Neuronal stem cell (in vitro differentiated cells): ENCODE measurements at regions not wholly inside any gene's neighbourhood (a gene's known extent, or its start where the extent isn't known, plus 50 kb on each side); places are given as distances from the start of the nearest gene placed in this dataset.

ENCODE experiments used
- DNase-seq: peaks from one replicate; pipeline ENCODE4 v3.0.0-alpha.2; 2013; ENCODE audit warnings: low spot score
- H2AFZ ChIP-seq: one replicate; pipeline ENCODE4 v1.6.1; 2013; ENCODE audit warnings: mild to moderate bottlenecking, low read length, inconsistent platforms
- H2AK5ac ChIP-seq: 2 replicates; pipeline ENCODE4 v1.6.1; 2013; ENCODE audit warnings: low read depth, mild to moderate bottlenecking, inconsistent platforms, low read length, moderate library complexity, mixed read lengths
- H2BK120ac ChIP-seq: 2 replicates; pipeline ENCODE4 v1.6.1; 2013; ENCODE audit warnings: low read depth, mild to moderate bottlenecking, inconsistent platforms, low read length, moderate library complexity, mixed read lengths
- H2BK12ac ChIP-seq: one replicate; pipeline ENCODE4 v1.6.1; 2013; ENCODE audit warnings: low read length, inconsistent platforms
- H2BK15ac ChIP-seq: 2 replicates; pipeline ENCODE4 v1.6.1; 2013; ENCODE audit warnings: mild to moderate bottlenecking, low read length, inconsistent platforms, mixed read lengths
- H2BK5ac ChIP-seq: one replicate; pipeline ENCODE4 v1.6.1; 2013; ENCODE audit warnings: inconsistent platforms, mild to moderate bottlenecking, low read length, moderate library complexity
- H3K14ac ChIP-seq: one replicate; pipeline ENCODE4 v1.6.1; 2013; ENCODE audit warnings: low read length, inconsistent platforms
- H3K18ac ChIP-seq: 2 replicates; pipeline ENCODE4 v1.6.1; 2013; ENCODE audit warnings: low read length, inconsistent platforms
- H3K23ac ChIP-seq: 2 replicates; pipeline ENCODE4 v1.6.1; 2013; ENCODE audit warnings: low read depth, mild to moderate bottlenecking, mixed read lengths, low read length, inconsistent platforms; ENCODE audit not compliant: poor library complexity
- H3K27ac ChIP-seq: replicated peaks from 3 replicates; pipeline ENCODE4 v1.5.1; 2013; ENCODE audit warnings: low read length, inconsistent platforms
- H3K27me3 ChIP-seq, 3 experiments: 2 replicates each; pipeline ENCODE4 v1.6.1; 2013; ENCODE audit warnings: low read length in 3 of 3, mild to moderate bottlenecking in 2 of 3, inconsistent platforms in 1 of 3, low read depth in 1 of 3, mixed read lengths in 1 of 3, moderate library complexity in 1 of 3; ENCODE audit not compliant: control insufficient read depth in 3 of 3, insufficient read depth in 3 of 3
- H3K36me3 ChIP-seq, 2 donors: replicated peaks in 1 of 2; 2 replicates each; pipeline ENCODE4 v1.6.1; 2013; ENCODE audit warnings: low read length in 2 of 2; ENCODE audit not compliant: control insufficient read depth in 2 of 2, insufficient read depth in 2 of 2
- H3K4ac ChIP-seq: 2 replicates; pipeline ENCODE4 v1.6.1; 2013; ENCODE audit warnings: inconsistent platforms, mild to moderate bottlenecking, low read length, moderate library complexity
- H3K4me1 ChIP-seq, 2 donors: 1 replicate in 1 of 2; 2 replicates in 1 of 2; pipeline ENCODE4 v1.6.1; 2013; ENCODE audit warnings: low read length in 2 of 2, low read depth in 1 of 2; ENCODE audit not compliant: control insufficient read depth in 2 of 2, insufficient read depth in 1 of 2
- H3K4me2 ChIP-seq: one replicate; pipeline ENCODE4 v1.6.1; 2013; ENCODE audit warnings: mild to moderate bottlenecking, low read length, inconsistent platforms; ENCODE audit not compliant: insufficient read depth, poor library complexity, severe bottlenecking
- H3K4me3 ChIP-seq, 2 donors: 2 replicates each; pipeline ENCODE4 v1.5.1; 2013; ENCODE audit warnings: low read length in 2 of 2, mild to moderate bottlenecking in 2 of 2, inconsistent platforms in 1 of 2, moderate library complexity in 1 of 2
- H3K79me1 ChIP-seq: one replicate; pipeline ENCODE4 v1.6.1; 2013; ENCODE audit warnings: low read depth, mild to moderate bottlenecking, inconsistent platforms, low read length, moderate library complexity
- H3K9ac ChIP-seq: one replicate; pipeline ENCODE4 v1.6.1; 2013; ENCODE audit warnings: mild to moderate bottlenecking, low read depth, low read length, inconsistent platforms; ENCODE audit not compliant: poor library complexity
- H3K9me3 ChIP-seq, 2 donors: replicated peaks in 1 of 2; 2 replicates each; pipeline versions ENCODE3 to v1.6.1; 2013; ENCODE audit warnings: low read length in 2 of 2, mild to moderate bottlenecking in 2 of 2, inconsistent platforms in 1 of 2, low read depth in 1 of 2, mixed read lengths in 1 of 2, moderate library complexity in 1 of 2; ENCODE audit not compliant: control insufficient read depth in 2 of 2, insufficient read depth in 1 of 2
- H4K8ac ChIP-seq: one replicate; pipeline ENCODE4 v1.6.1; 2013; ENCODE audit warnings: low read depth, mild to moderate bottlenecking, inconsistent platforms, low read length, moderate library complexity
- H4K91ac ChIP-seq: one replicate; pipeline ENCODE4 v1.6.1; 2013; ENCODE audit warnings: low read length, low read depth, mild to moderate bottlenecking, inconsistent platforms; ENCODE audit not compliant: poor library complexity
- WGBS, 2 donors: extraction: QIAGEN DNeasy Blood & Tissue Kit; methylation state at CpG; one replicate each; pipeline ENCODE4 v1.1.7; 2013; ENCODE audit warnings: missing lambda C conversion rate in 2 of 2, mixed read lengths in 1 of 2; ENCODE audit not compliant: insufficient read length in 2 of 2, insufficient replicate concordance in 1 of 2; ENCODE audit errors: extremely low coverage in 2 of 2; 5-methylcytosine and 5-hydroxymethylcytosine counted together

- Histone ChIP-seq H3K27me3 (no peaks in the 10 kb centered on the region), H3K9me3 (no peaks in the 10 kb centered on the region), H2AFZ (no peak overlapping the region), H4K91ac (no peak overlapping the region), H3K36me3 (no peaks in the 10 kb centered on the region), H4K8ac (no peak overlapping the region), H2BK15ac (no peak overlapping the region), H3K9ac (no peak overlapping the region), H2BK5ac (no peak overlapping the region), H3K18ac (no peak overlapping the region), H3K23ac (no peak overlapping the region), H2AK5ac (no peak overlapping the region), H3K14ac (no peak overlapping the region), H3K79me1 (no peaks in the 10 kb centered on the region), H2BK120ac (no peak overlapping the region), H2BK12ac (no peak overlapping the region), H3K4me3 (no peak overlapping the region), H3K4ac (no peak overlapping the region), H3K4me1 (no peaks in the 10 kb centered on the region), H3K27ac (no peak overlapping the region), H3K4me2 (no peak overlapping the region)
- no CpG with 5 or more reads among the region's 10 CpGs for WGBS, 2 donors
- DNase-seq = peak; percentile 6
Observed at GRCh38 chrY:14231703-14232102, 175.7 kb downstream of the VCY1B start.

- Histone ChIP-seq H3K9me3 (no peaks in the 10 kb centered on the region), H3K23ac (no peak overlapping the region), H3K27ac (no peak overlapping the region), H4K91ac (no peak overlapping the region), H2BK120ac (no peak overlapping the region), H4K8ac (no peak overlapping the region), H3K4me1 (no peaks in the 10 kb centered on the region), H3K79me1 (no peaks in the 10 kb centered on the region), H2BK5ac (no peak overlapping the region), H3K4me3 (no peak overlapping the region), H3K36me3 (no peaks in the 10 kb centered on the region), H3K4ac (no peak overlapping the region), H3K18ac (no peak overlapping the region), H2BK12ac (no peak overlapping the region), H3K27me3 (no peaks in the 10 kb centered on the region), H3K9ac (no peak overlapping the region), H3K14ac (no peak overlapping the region), H2AK5ac (no peak overlapping the region), H2AFZ (no peak overlapping the region), H2BK15ac (no peak overlapping the region), H3K4me2 (no peak overlapping the region)
- no peak for DNase-seq
- no CpG with 5 or more reads among the region's 5 CpGs for WGBS, 2 donors
Observed at GRCh38 chrY:14235070-14235469, 179.0 kb downstream of the VCY1B start.

- Histone ChIP-seq H2BK12ac (no peak overlapping the region), H2BK5ac (no peak overlapping the region), H3K14ac (no peak overlapping the region), H2BK120ac (no peak overlapping the region), H3K4me2 (no peak overlapping the region), H3K9me3 (no peaks in the 10 kb centered on the region), H4K8ac (no peak overlapping the region), H3K4ac (no peak overlapping the region), H3K4me1 (no peaks in the 10 kb centered on the region), H3K9ac (no peak overlapping the region), H3K4me3 (no peak overlapping the region), H3K18ac (no peak overlapping the region), H4K91ac (no peak overlapping the region), H2BK15ac (no peak overlapping the region), H3K27ac (no peak overlapping the region), H3K23ac (no peak overlapping the region), H2AK5ac (no peak overlapping the region), H3K79me1 (no peaks in the 10 kb centered on the region), H2AFZ (no peak overlapping the region), H3K27me3 (no peaks in the 10 kb centered on the region), H3K36me3 (no peaks in the 10 kb centered on the region)
- WGBS, 2 donors = no CpG with 5 or more reads among the region's 4 CpGs
- DNase-seq = peak; percentile 3
Observed at GRCh38 chrY:14238277-14238676, 182.2 kb downstream of the VCY1B start.

- H2BK15ac ChIP-seq = no peak overlapping the region
- H3K79me1 ChIP-seq = no peaks in the 10 kb centered on the region
- H2AFZ ChIP-seq = no peak overlapping the region
- no peak overlapping the region for H3K4me2 ChIP-seq
- no peak overlapping the region for H4K91ac ChIP-seq
- no peak overlapping the region for H2BK12ac ChIP-seq
- no peak overlapping the region for H3K18ac ChIP-seq
- no peak overlapping the region for H3K4ac ChIP-seq
- no peaks in the 10 kb centered on the region for H3K27me3 ChIP-seq
- H3K36me3 ChIP-seq = no peaks in the 10 kb centered on the region
- no peak overlapping the region for H3K23ac ChIP-seq
- H3K4me1 ChIP-seq = no peaks in the 10 kb centered on the region
- no peak overlapping the region for H3K14ac ChIP-seq
- H2BK120ac ChIP-seq = no peak overlapping the region
- H2AK5ac ChIP-seq = no peak overlapping the region
- no peak overlapping the region for H3K4me3 ChIP-seq
- no peak overlapping the region for H4K8ac ChIP-seq
- no peak overlapping the region for H2BK5ac ChIP-seq
- no peak for DNase-seq
- H3K27ac ChIP-seq = no peak overlapping the region
- no CpG with 5 or more reads among the region's 4 CpGs for WGBS, 2 donors
- no peaks in the 10 kb centered on the region for H3K9me3 ChIP-seq
- no peak overlapping the region for H3K9ac ChIP-seq
Observed at GRCh38 chrY:14246948-14247347, 190.9 kb downstream of the VCY1B start.
